ENCODE measurements at regions not wholly inside any gene's neighbourhood (a gene's known extent, or its start where the extent isn't known, plus 50 kb on each side); places are given as distances from the start of the nearest gene placed in this dataset.

GRCh38 chr4:124431653-124432192 lies 280.8 kb downstream of the ANKRD50 start:
- no peak for TF ChIP-seq CTCF (IDR thresholded peaks at IDR 0.05)
- TF ChIP-seq EP300 (IDR thresholded peaks at IDR 0.05), result no peak

Data from suprapubic skin (tissue), 3 donors.